IMR-90 (cell line): ENCODE measurements at regions not wholly inside any gene's neighbourhood (a gene's known extent, or its start where the extent isn't known, plus 50 kb on each side); places are given as distances from the start of the nearest gene placed in this dataset.

Source experiments
- ATAC-seq: fragments of 200-7000 bp; cut with Tn5 transposase; 2 replicates; pipeline ENCODE4 v1.9.1; 2020; ENCODE audit warnings: low read depth, mild to moderate bottlenecking, moderate library complexity
- BruUV-seq: library from RNA; stranded (reverse); fragments of 400-500 nt; replicated peaks from 2 replicates; lab custom pipeline; 2021; lab: Mats Ljungman, UMichigan
- CTCF ChIA-PET: fragments of 300-600 bp; formaldehyde crosslinking; extraction: SDS; loops from one replicate; lab custom pipeline; 2021; ENCODE audit warnings: antibody characterized with exemption; lab: Yijun Ruan, JAX
- POLR2A ChIA-PET: fragments of 300-600 bp; sonication (Branson Sonifier 250); formaldehyde crosslinking; loops from one replicate; lab custom pipeline; 2022; ENCODE audit warnings: antibody characterized with exemption; ENCODE audit not compliant: unreplicated experiment; lab: Charles Lee
- DNase-seq: peaks from one replicate; pipeline ENCODE4 v3.0.0; 2013
- H2AFZ ChIP-seq: replicated peaks from 2 replicates; pipeline ENCODE3; 2013; ENCODE audit warnings: low read length, mild to moderate bottlenecking; ENCODE audit not compliant: poor library complexity
- H2AK5ac ChIP-seq: 2 replicates; pipeline ENCODE4 v1.6.1; 2013; ENCODE audit warnings: low read depth, low read length, inconsistent platforms
- H2AK9ac ChIP-seq: replicated peaks from 2 replicates; pipeline ENCODE3; 2013; ENCODE audit warnings: mild to moderate bottlenecking, low read depth, low read length, moderate library complexity; ENCODE audit not compliant: poor library complexity
- H2BK120ac ChIP-seq: 2 replicates; pipeline ENCODE4 v1.6.1; 2013; ENCODE audit warnings: low read depth, low read length, inconsistent platforms
- H2BK15ac ChIP-seq: 3 replicates; pipeline ENCODE4 v1.6.1; 2013; ENCODE audit warnings: low read depth, low read length, inconsistent platforms
- H2BK20ac ChIP-seq: 2 replicates; pipeline ENCODE4 v1.6.1; 2013; ENCODE audit warnings: low read depth, mild to moderate bottlenecking, inconsistent platforms, low read length, moderate library complexity
- H2BK5ac ChIP-seq: 2 replicates; pipeline ENCODE4 v1.6.1; 2013; ENCODE audit warnings: mild to moderate bottlenecking, low read depth, low read length, inconsistent platforms; ENCODE audit not compliant: poor library complexity, severe bottlenecking
- H3K14ac ChIP-seq: replicated peaks from 2 replicates; pipeline ENCODE4 v1.6.1; 2013; ENCODE audit warnings: low read depth, low read length, inconsistent platforms
- H3K18ac ChIP-seq: 2 replicates; pipeline ENCODE4 v1.6.1; 2013; ENCODE audit warnings: low read depth, low read length, control low read depth
- H3K23ac ChIP-seq: 2 replicates; pipeline ENCODE4 v1.6.1; 2013; ENCODE audit warnings: low read depth, low read length, inconsistent platforms
- H3K27ac ChIP-seq: 2 replicates; pipeline ENCODE4 v1.5.1; 2013; ENCODE audit warnings: mild to moderate bottlenecking, control low read depth, low read length; ENCODE audit not compliant: insufficient read depth
- H3K27me3 ChIP-seq: 2 replicates; pipeline ENCODE4 v1.6.1; 2013; ENCODE audit warnings: low read length; ENCODE audit not compliant: control insufficient read depth, insufficient read depth
- H3K36me3 ChIP-seq: 2 replicates; pipeline ENCODE4 v1.6.1; 2013; ENCODE audit warnings: low read length, mixed read lengths; ENCODE audit not compliant: control insufficient read depth, insufficient read depth
- H3K4ac ChIP-seq: 2 replicates; pipeline ENCODE4 v1.6.1; 2013; ENCODE audit warnings: low read depth, low read length, inconsistent platforms
- H3K4me1 ChIP-seq: 2 replicates; pipeline ENCODE4 v1.6.1; 2013; ENCODE audit warnings: low read length, mixed read lengths; ENCODE audit not compliant: control insufficient read depth, insufficient read depth
- H3K4me2 ChIP-seq: 2 replicates; pipeline ENCODE4 v1.6.1; 2013; ENCODE audit warnings: low read depth, mild to moderate bottlenecking, control low read depth, low read length, moderate library complexity
- H3K4me3 ChIP-seq: 2 replicates; pipeline ENCODE4 v1.5.1; 2013; ENCODE audit warnings: low read depth, mild to moderate bottlenecking, control low read depth, low read length, moderate library complexity; ENCODE audit not compliant: insufficient read depth
- H3K56ac ChIP-seq: 2 replicates; pipeline ENCODE4 v1.6.1; 2013; ENCODE audit warnings: low read length, inconsistent platforms; ENCODE audit not compliant: insufficient read depth; ENCODE audit errors: extremely low read depth
- H3K79me1 ChIP-seq, 2 experiments: 2 replicates each; pipeline ENCODE4 v1.6.1; 2013; ENCODE audit warnings: low read length in 2 of 2, inconsistent platforms in 1 of 2, low read depth in 1 of 2
- H3K9ac ChIP-seq: 2 replicates; pipeline ENCODE4 v1.6.1; 2013; ENCODE audit warnings: low read depth, low read length, control low read depth
- H3K9me1 ChIP-seq: 2 replicates; pipeline ENCODE4 v1.6.1; 2013; ENCODE audit warnings: low read length, inconsistent platforms; ENCODE audit not compliant: insufficient read depth
- H3K9me3 ChIP-seq: 2 replicates; pipeline ENCODE4 v1.6.1; 2013; ENCODE audit warnings: low read length; ENCODE audit not compliant: control insufficient read depth, insufficient read depth
- H4K20me1 ChIP-seq: 2 replicates; pipeline ENCODE4 v1.6.1; 2013; ENCODE audit warnings: low read length, inconsistent platforms; ENCODE audit not compliant: insufficient read depth
- H4K5ac ChIP-seq: 2 replicates; pipeline ENCODE4 v1.6.1; 2013; ENCODE audit warnings: mild to moderate bottlenecking, low read depth, low read length, control low read depth
- H4K8ac ChIP-seq, 2 experiments: 2 replicates each; pipeline ENCODE4 v1.6.1; 2013; ENCODE audit warnings: low read depth in 2 of 2, low read length in 2 of 2, control low read depth in 1 of 2, inconsistent platforms in 1 of 2
- H4K91ac ChIP-seq: 2 replicates; pipeline ENCODE4 v1.6.1; 2013; ENCODE audit warnings: low read depth, low read length, inconsistent platforms; ENCODE audit not compliant: insufficient read depth
- CHD1 ChIP-seq: IDR thresholded peaks from 2 replicates; pipeline ENCODE4 v1.6.1; 2012; ENCODE audit warnings: low read depth, low read length, improper control_type of control experiment
- FOS ChIP-seq: fragments of 150-350 bp; IDR thresholded peaks from 2 replicates; pipeline ENCODE4 v1.6.1; 2016; ENCODE audit warnings: low read depth, low read length
- MAFK ChIP-seq: IDR thresholded peaks from 2 replicates; pipeline ENCODE4 v1.6.1; 2012; ENCODE audit warnings: low read depth, low read length, improper control_type of control experiment
- MXI1 ChIP-seq: IDR thresholded peaks from 2 replicates; pipeline ENCODE4 v1.6.1; 2012; ENCODE audit warnings: low read depth, mild to moderate bottlenecking, low read length, moderate library complexity, borderline replicate concordance
- POLR2A ChIP-seq: IDR thresholded peaks from 2 replicates; pipeline ENCODE4 v1.6.1; 2012; ENCODE audit warnings: mild to moderate bottlenecking, low read depth, low read length
- RAD21 ChIP-seq: IDR thresholded peaks from 2 replicates; pipeline ENCODE4 v1.6.1; 2012; ENCODE audit warnings: low read length, improper control_type of control experiment
- RFX5 ChIP-seq: IDR thresholded peaks from 2 replicates; pipeline ENCODE4 v1.8.0; 2012; ENCODE audit warnings: low read depth, mild to moderate bottlenecking, low read length, moderate library complexity
- WGBS, 2 experiments: methylation state at CpG; one replicate each; pipeline versions ENCODE4 v1.1.5 to v1.1.7; 2013; ENCODE audit warnings: missing lambda C conversion rate in 2 of 2; ENCODE audit not compliant: insufficient read length in 1 of 2; ENCODE audit errors: extremely low coverage in 2 of 2; 5-methylcytosine and 5-hydroxymethylcytosine counted together
- dilution Hi-C: fragments of 300-500 bp; cut with HindIII; formaldehyde crosslinking; loops from one replicate; pipeline ENCODE4 v1.14.3; 2018; ENCODE audit warnings: low sequenced_read_pairs; ENCODE audit not compliant: unreplicated experiment
- in situ Hi-C: fragments of 300-500 bp; cut with MboI; formaldehyde crosslinking; loops from 3 replicates; pipeline ENCODE4 v1.14.3; 2019; ENCODE audit warnings: low sequenced_read_pairs, inconsistent platforms, mixed read lengths
- intact Hi-C: fragments of 100-400 bp; cut with micrococcal nuclease; formaldehyde crosslinking; loops from 2 replicates; pipeline ENCODE4 v1.10.0; 2022

- Histone ChIP-seq H3K18ac (no peak overlapping the region), H3K23ac (no peak overlapping the region), H4K20me1 (no peaks in the 10 kb centered on the region), H3K4me2 (no peak overlapping the region), H3K4me1 (no peaks in the 10 kb centered on the region), H3K9ac (no peak overlapping the region), H3K9me3 (no peaks in the 10 kb centered on the region), H3K4me3 (no peak overlapping the region), H3K9me1 (no peaks in the 10 kb centered on the region), H3K56ac (no peak overlapping the region), H2BK5ac (no peak overlapping the region), H3K27me3 (no peaks in the 10 kb centered on the region), H3K14ac (no peak overlapping the region), H3K27ac (no peak overlapping the region), H2BK120ac (no peak overlapping the region), H2AK9ac (no peak overlapping the region), H2BK20ac (no peak overlapping the region), H3K36me3 (no peaks in the 10 kb centered on the region), H4K91ac (no peak overlapping the region), H4K5ac (no peak overlapping the region), H2AFZ (no peak overlapping the region), H3K4ac (no peak overlapping the region), H4K8ac (no peak overlapping the region), H3K79me1 (no peaks in the 10 kb centered on the region), H2AK5ac (no peak overlapping the region), H2BK15ac (no peak overlapping the region)
- ChIA-PET POLR2A (no interaction called here), CTCF (no interaction called here)
- DNase-seq (no peak), ATAC-seq (no peak)
- TF ChIP-seq POLR2A: no peak
- no peak for TF ChIP-seq MXI1
- no peak for TF ChIP-seq RFX5
- no peak for TF ChIP-seq CHD1
- TF ChIP-seq RAD21: no peak
- no peak for TF ChIP-seq FOS
- no peak for TF ChIP-seq MAFK
- in situ Hi-C loops: no loop called here
- dilution Hi-C loops: no loop called here
- BruUV-seq: no TSS peak
- no CpG with 5 or more reads among the region's 1 CpG for WGBS, 2 experiments
- intact Hi-C loops: no loop called here
Measured at GRCh38 chr2:51667679-51668078, 635.7 kb upstream of the NRXN1 start.
